ENCODE measurements at regions not wholly inside any gene's neighbourhood (a gene's known extent, or its start where the extent isn't known, plus 50 kb on each side); places are given as distances from the start of the nearest gene placed in this dataset.
A peak's percentile ranks its signal among the peaks of the same experiment; 100 is the strongest.

- TF ChIP-seq POLR2A (IDR thresholded peaks at IDR 0.05; ENCODE audit: low read depth, low read length): no peak
- no peak for TF ChIP-seq POLR2AphosphoS5 (IDR thresholded peaks at IDR 0.05; ENCODE audit: low read depth, low read length)
- TF ChIP-seq TAF1 (IDR thresholded peaks at IDR 0.05; ENCODE audit: low read depth, low read length): no peak
- TF ChIP-seq SPI1 (IDR thresholded peaks at IDR 0.05; ENCODE audit: low read depth, low read length): peak; percentile 48
- no peak for TF ChIP-seq PAX5 (IDR thresholded peaks at IDR 0.05; ENCODE audit: insufficient read depth, low read length, severe bottlenecking)
- no peak for TF ChIP-seq POU2F2 (IDR thresholded peaks at IDR 0.05; ENCODE audit: low read depth, low read length)
These were observed 166.4 kb upstream of the TLE3 start for GRCh38 chr15:70264014-70264582.

Data from GM12891 (cell line).